ENCODE measurements at regions not wholly inside any gene's neighbourhood (a gene's known extent, or its start where the extent isn't known, plus 50 kb on each side); places are given as distances from the start of the nearest gene placed in this dataset.

DNA sequence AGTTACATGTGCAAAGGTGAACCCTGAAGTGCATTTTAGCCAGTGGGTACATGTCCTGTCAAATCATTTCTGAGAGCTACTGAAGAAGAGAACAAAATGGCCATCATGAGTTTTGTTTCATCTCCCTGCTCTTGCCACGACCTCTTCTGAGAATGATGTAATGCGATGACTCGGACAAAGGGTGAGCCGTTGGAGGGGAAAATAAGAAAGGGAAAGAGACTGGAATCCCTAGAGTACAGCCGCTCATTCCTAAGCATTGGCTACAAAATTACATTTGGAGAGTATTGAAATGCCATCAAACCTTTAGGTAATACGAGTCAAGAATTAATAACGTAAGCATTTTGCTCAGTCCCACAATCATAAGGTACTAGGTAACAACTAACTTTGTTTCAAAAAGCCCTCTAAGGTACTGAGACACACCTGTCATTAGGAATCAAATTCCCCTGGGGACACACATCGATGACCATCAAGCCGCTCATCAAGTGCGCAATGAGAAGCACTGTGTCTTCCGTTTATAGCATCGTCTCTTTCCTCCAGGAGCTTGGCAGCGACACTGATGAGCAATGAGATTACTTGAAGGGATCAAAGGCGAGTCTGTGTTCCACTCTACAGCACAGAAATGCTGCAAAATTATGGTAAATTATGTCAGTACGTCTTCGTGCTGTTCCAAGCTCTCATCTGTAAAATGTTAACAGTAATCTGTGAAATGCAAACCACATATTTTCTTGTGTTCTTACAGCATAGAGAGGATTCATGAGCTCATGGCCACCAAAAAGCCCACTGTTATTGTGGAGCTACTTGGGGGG is 97.3 kb upstream of the PIEZO2 start:
- TF ChIP-seq EZH2 (IDR thresholded peaks at IDR 0.05; ENCODE audit: insufficient read depth, poor library complexity, severe bottlenecking): no peak
- TF ChIP-seq EZH2phosphoT487 (IDR thresholded peaks at IDR 0.05; ENCODE audit: insufficient read depth, low read depth): no peak

Data from GM23248 (cell line).